Neural cell (in vitro differentiated cells): ENCODE measurements at regions not wholly inside any gene's neighbourhood (a gene's known extent, or its start where the extent isn't known, plus 50 kb on each side); places are given as distances from the start of the nearest gene placed in this dataset.

Experiments used
- H2AFZ ChIP-seq: fragments of 200-600, 300-800 bp; sonication (generic), shearing (Covaris generic); 2 replicates; pipeline ENCODE4 v1.6.0; 2014; ENCODE audit warnings: low read depth, mild to moderate bottlenecking, antibody characterized with exemption, low read length, moderate library complexity
- H3F3A ChIP-seq: fragments of 200-600 bp; shearing (Covaris generic); 2 replicates; pipeline ENCODE4 v1.6.1; 2016; ENCODE audit warnings: mild to moderate bottlenecking, moderate library complexity, mixed read lengths, antibody characterized with exemption, low read length; ENCODE audit not compliant: insufficient read depth, poor library complexity, severe bottlenecking
- H3K27ac ChIP-seq: fragments of 200-600, 300-800 bp; sonication (generic), shearing (Covaris generic); 2 replicates; pipeline ENCODE4 v1.5.1; 2014; ENCODE audit warnings: mild to moderate bottlenecking, low read length, moderate library complexity
- H3K27me3 ChIP-seq: fragments of 300-800, 200-600 bp; sonication (generic), shearing (Covaris generic); 2 replicates; pipeline ENCODE4 v1.6.0; 2014; ENCODE audit warnings: mild to moderate bottlenecking, low read depth, low read length, moderate library complexity; ENCODE audit not compliant: insufficient read depth
- H3K36me3 ChIP-seq: fragments of 300-800, 200-600 bp; sonication (generic), shearing (Covaris generic); 2 replicates; pipeline ENCODE4 v1.5.1; 2014; ENCODE audit warnings: mild to moderate bottlenecking, antibody characterized with exemption, low read length, moderate library complexity; ENCODE audit not compliant: insufficient read depth
- H3K4me2 ChIP-seq: fragments of 300-800, 200-600 bp; sonication (generic), shearing (Covaris generic); 2 replicates; pipeline ENCODE4 v1.6.0; 2014; ENCODE audit warnings: mild to moderate bottlenecking, low read length
- H3K4me3 ChIP-seq: fragments of 300-800, 200-600 bp; sonication (generic), shearing (Covaris generic); 2 replicates; pipeline ENCODE4 v1.5.1; 2014; ENCODE audit warnings: mild to moderate bottlenecking, low read length, moderate library complexity
- H3K79me2 ChIP-seq: fragments of 200-600 bp; shearing (Covaris generic); replicated peaks from 2 replicates; pipeline ENCODE4 v1.6.0; 2014; ENCODE audit warnings: mild to moderate bottlenecking, low read length, moderate library complexity; ENCODE audit not compliant: insufficient read depth
- H3K9ac ChIP-seq: fragments of 300-800, 200-600 bp; sonication (generic), shearing (Covaris generic); 2 replicates; pipeline ENCODE4 v1.6.1; 2016; ENCODE audit warnings: mild to moderate bottlenecking, low read length, mixed read lengths
- H3K9me2 ChIP-seq: fragments of 200-600 bp; shearing (Covaris generic); 2 replicates; pipeline ENCODE4 v1.6.1; 2016; ENCODE audit warnings: mild to moderate bottlenecking, low read length, mixed read lengths; ENCODE audit not compliant: insufficient read depth
- H3K9me3 ChIP-seq: fragments of 200-600, 300-800 bp; sonication (generic), shearing (Covaris generic); 2 replicates; pipeline ENCODE4 v1.6.1; 2016; ENCODE audit warnings: mild to moderate bottlenecking, mixed run types, low read length, moderate library complexity, mixed read lengths
- H4K20me1 ChIP-seq: fragments of 200-600 bp; shearing (Covaris generic); 2 replicates; pipeline ENCODE4 v1.6.1; 2016; ENCODE audit warnings: mild to moderate bottlenecking, mixed run types; ENCODE audit not compliant: insufficient read depth
- CTCF ChIP-seq: fragments of 450-650 bp; IDR thresholded peaks from 2 replicates; pipeline ENCODE4 v1.5.1; 2014; ENCODE audit warnings: antibody characterized with exemption, mild to moderate bottlenecking, moderate library complexity; ENCODE audit not compliant: poor library complexity, severe bottlenecking
- EP300 ChIP-seq: fragments of 450-650 bp; conservative IDR thresholded peaks from 2 replicates; pipeline ENCODE4 v1.6.1; 2014; ENCODE audit warnings: antibody characterized with exemption, mild to moderate bottlenecking, moderate library complexity; ENCODE audit not compliant: poor library complexity, severe bottlenecking
- EZH2 ChIP-seq: fragments of 200-600, 300-800 bp; shearing (Covaris generic), sonication (generic); IDR thresholded peaks from 2 replicates; pipeline ENCODE4 v1.6.1; 2014; ENCODE audit warnings: antibody characterized with exemption, low read length, borderline replicate concordance, mild to moderate bottlenecking; ENCODE audit not compliant: insufficient read depth, poor library complexity, severe bottlenecking
- MXI1 ChIP-seq: fragments of 450-650 bp; conservative IDR thresholded peaks from 2 replicates; pipeline ENCODE4 v1.6.1; 2014; ENCODE audit warnings: antibody characterized with exemption, mild to moderate bottlenecking; ENCODE audit not compliant: poor library complexity, severe bottlenecking
- POLR2AphosphoS5 ChIP-seq: IDR thresholded peaks from 2 replicates; pipeline ENCODE4 v1.6.1; 2012
- RAD21 ChIP-seq: fragments of 450-650 bp; conservative IDR thresholded peaks from 2 replicates; pipeline ENCODE4 v1.6.1; 2014; ENCODE audit warnings: antibody characterized with exemption, mild to moderate bottlenecking, moderate library complexity
- REST ChIP-seq: IDR thresholded peaks from 2 replicates; pipeline ENCODE4 v1.6.1; 2012; ENCODE audit warnings: borderline replicate concordance
- SMC3 ChIP-seq: fragments of 450-650 bp; conservative IDR thresholded peaks from 2 replicates; pipeline ENCODE4 v1.6.1; 2014; ENCODE audit warnings: antibody characterized with exemption, mild to moderate bottlenecking, moderate library complexity; ENCODE audit not compliant: poor library complexity
- TAF1 ChIP-seq: IDR thresholded peaks from 2 replicates; pipeline ENCODE4 v1.6.1; 2012; ENCODE audit warnings: low read depth

- TF ChIP-seq EP300 (no peak), POLR2AphosphoS5 (no peak), MXI1 (no peak), RAD21 (no peak), REST (no peak), EZH2 (no peak), CTCF (no peak), SMC3 (no peak), TAF1 (no peak)
- no peaks in the 10 kb centered on the region for H3K27me3 ChIP-seq
- no peaks in the 10 kb centered on the region for H3K36me3 ChIP-seq
- no peak overlapping the region for H2AFZ ChIP-seq
- no peaks in the 10 kb centered on the region for H4K20me1 ChIP-seq
- H3K4me2 ChIP-seq: no peak overlapping the region
- H3K9ac ChIP-seq: no peak overlapping the region
- H3K9me2 ChIP-seq: no peaks in the 10 kb centered on the region
- H3K27ac ChIP-seq: no peak overlapping the region
- H3K4me3 ChIP-seq: no peak overlapping the region
- H3F3A ChIP-seq: no peaks in the 10 kb centered on the region
- H3K9me3 ChIP-seq: no peaks in the 10 kb centered on the region
- H3K79me2 ChIP-seq: no peaks in the 10 kb centered on the region
Observed at GRCh38 chr1:106846656-106847055, 209.8 kb upstream of the PRMT6 start.

GRCh38 chr1:106861110-106861509 is 195.4 kb upstream of the PRMT6 start:
- Histone ChIP-seq H3K4me2 (no peak overlapping the region), H4K20me1 (no peaks in the 10 kb centered on the region), H3K27me3 (no peaks in the 10 kb centered on the region), H2AFZ (no peak overlapping the region), H3K9ac (no peak overlapping the region), H3K4me3 (no peak overlapping the region), H3K9me3 (no peaks in the 10 kb centered on the region), H3K27ac (no peak overlapping the region), H3K36me3 (no peaks in the 10 kb centered on the region), H3K79me2 (no peaks in the 10 kb centered on the region), H3K9me2 (no peaks in the 10 kb centered on the region), H3F3A (no peaks in the 10 kb centered on the region)
- TF ChIP-seq SMC3: no peak
- no peak for TF ChIP-seq TAF1
- no peak for TF ChIP-seq REST
- TF ChIP-seq POLR2AphosphoS5: no peak
- TF ChIP-seq EP300: no peak
- no peak for TF ChIP-seq EZH2
- TF ChIP-seq CTCF: no peak
- TF ChIP-seq RAD21: no peak
- no peak for TF ChIP-seq MXI1
